ENCODE measurements at regions not wholly inside any gene's neighbourhood (a gene's known extent, or its start where the extent isn't known, plus 50 kb on each side); places are given as distances from the start of the nearest gene placed in this dataset.
A peak's percentile ranks its signal among the peaks of the same experiment; 100 is the strongest.

GRCh38 chr1:234758851-234759250 is 148.9 kb upstream of the IRF2BP2 start:
- no TSS peak for BruUV-seq (replicated peaks)
- DNase-seq (ENCODE audit: extremely low read depth in 1 of 4, low spot score in 3 of 4) (no peak), ATAC-seq (no peak), FAIRE-seq (no peak)
- no peak overlapping the region for H3K4me3 ChIP-seq
- H3K27ac ChIP-seq (ENCODE audit: extremely low read depth, low read depth, low read length), result no peak overlapping the region
- intact Hi-C loops (cut with micrococcal nuclease) (loop anchor here (5.0 kb wide), 1 partner anchor 108 kb away; no protein-coding TSS in a partner anchor), in situ Hi-C loops (cut with MboI) (loop anchor here (10.0 kb wide), 1 partner anchor 326 kb away; no protein-coding TSS in a partner anchor)
- H3K4me1 ChIP-seq (replicated peaks in 1 of 2; ENCODE audit: control insufficient read depth in 2 of 2, insufficient read depth in 2 of 2, low read length in 2 of 2), result peaks cover 12 to 25% of the 10 kb centered on the region in 2 experiments; a peak in 4 of 5 replicates
- TF ChIP-seq ZNF239 (CRISPR knock-in tag; IDR thresholded peaks at IDR 0.05), result no peak
- no peak for TF ChIP-seq MYC (IDR thresholded peaks at IDR 0.05; ENCODE audit: low read depth, low read length)
- no peak for TF ChIP-seq MYC (CRISPR knock-in tag; IDR thresholded peaks at IDR 0.05; ENCODE audit: borderline replicate concordance, low read depth)
- TF ChIP-seq NCOA1 (IDR thresholded peaks at IDR 0.05; ENCODE audit: low read depth), result no peak
- no peak for TF ChIP-seq KHSRP (IDR thresholded peaks at IDR 0.05)
- TF ChIP-seq ZBTB33 (CRISPR knock-in tag; IDR thresholded peaks at IDR 0.05), result peak; percentile 44; the same call in 1 of the 2 replicates
- 0 out of 2 replicates have a peak, but pooled peaks have one; percentile 10 for TF ChIP-seq SPI1 (IDR thresholded peaks at IDR 0.05; ENCODE audit: borderline replicate concordance, low read depth, low read length)
- H3K9me1 ChIP-seq (ENCODE audit: control insufficient read depth, insufficient read depth, low read length), result no peaks in the 10 kb centered on the region
- no peaks in the 10 kb centered on the region for H3K9me3 ChIP-seq (replicated peaks; ENCODE audit: control insufficient read depth, insufficient read depth, low read depth, low read length)
- H3K79me2 ChIP-seq (ENCODE audit: control insufficient read depth, insufficient read depth, low read length), result no peaks in the 10 kb centered on the region
- ChIA-PET POLR2A (no interaction called here), CTCF (ENCODE audit: low intra/inter-chr PET ratio) (no interaction called here)
- WGBS (ENCODE audit: insufficient coverage, low coverage, missing lambda C conversion rate), result 64% methylated on average over 11 of the region's 11 CpGs
- no peaks in the 10 kb centered on the region for H4K20me1 ChIP-seq (replicated peaks; ENCODE audit: control insufficient read depth, insufficient read depth, low read length)
- H3K27me3 ChIP-seq (ENCODE audit: control insufficient read depth in 2 of 2, insufficient read depth in 2 of 2, low read length in 2 of 2), result peaks cover 0 to 4% of the 10 kb centered on the region in 2 experiments; a peak in 1 of 5 replicates
- H3K36me3 ChIP-seq (ENCODE audit: control insufficient read depth, insufficient read depth, low read length), result no peaks in the 10 kb centered on the region
- H3K9ac ChIP-seq (ENCODE audit: insufficient read depth in 1 of 2, low read depth in 2 of 2, low read length in 2 of 2), result no peak overlapping the region
- no peak overlapping the region for H3K4me2 ChIP-seq (ENCODE audit: insufficient read depth, low read length)
- no peak overlapping the region for H2AFZ ChIP-seq (ENCODE audit: low read depth, low read length)

Data from K562 (cell line).